GM12874 (cell line): ENCODE measurements at regions not wholly inside any gene's neighbourhood (a gene's known extent, or its start where the extent isn't known, plus 50 kb on each side); places are given as distances from the start of the nearest gene placed in this dataset.

Experiments used
- TF ChIP-seq, protein P1 (sequence below): IDR thresholded peaks from 2 replicates; pipeline ENCODE4 v1.5.1; 2011; ENCODE audit warnings: low read depth, mild to moderate bottlenecking, control low read depth, low read length, moderate library complexity; ENCODE audit not compliant: insufficient read depth

DNA sequence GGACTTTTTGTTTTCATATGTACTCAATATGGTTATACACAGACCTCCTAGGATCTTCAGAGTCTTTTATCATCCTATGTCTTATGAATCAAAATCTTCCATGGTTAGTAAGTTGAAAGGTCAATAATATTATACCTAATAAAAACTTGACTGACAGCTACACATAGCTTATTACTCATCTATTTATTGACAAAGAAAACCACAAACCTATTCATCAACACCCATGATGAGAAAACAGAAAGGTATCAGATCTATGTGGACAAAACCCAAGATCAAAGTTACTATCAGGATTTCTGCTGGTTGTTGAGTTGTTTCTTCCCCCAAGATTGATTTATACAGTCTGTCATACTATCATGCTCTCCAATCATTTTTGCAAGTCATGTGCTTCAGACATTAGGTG lies 460.1 kb upstream of the MANEA start:
- TF ChIP-seq, protein P1, sequence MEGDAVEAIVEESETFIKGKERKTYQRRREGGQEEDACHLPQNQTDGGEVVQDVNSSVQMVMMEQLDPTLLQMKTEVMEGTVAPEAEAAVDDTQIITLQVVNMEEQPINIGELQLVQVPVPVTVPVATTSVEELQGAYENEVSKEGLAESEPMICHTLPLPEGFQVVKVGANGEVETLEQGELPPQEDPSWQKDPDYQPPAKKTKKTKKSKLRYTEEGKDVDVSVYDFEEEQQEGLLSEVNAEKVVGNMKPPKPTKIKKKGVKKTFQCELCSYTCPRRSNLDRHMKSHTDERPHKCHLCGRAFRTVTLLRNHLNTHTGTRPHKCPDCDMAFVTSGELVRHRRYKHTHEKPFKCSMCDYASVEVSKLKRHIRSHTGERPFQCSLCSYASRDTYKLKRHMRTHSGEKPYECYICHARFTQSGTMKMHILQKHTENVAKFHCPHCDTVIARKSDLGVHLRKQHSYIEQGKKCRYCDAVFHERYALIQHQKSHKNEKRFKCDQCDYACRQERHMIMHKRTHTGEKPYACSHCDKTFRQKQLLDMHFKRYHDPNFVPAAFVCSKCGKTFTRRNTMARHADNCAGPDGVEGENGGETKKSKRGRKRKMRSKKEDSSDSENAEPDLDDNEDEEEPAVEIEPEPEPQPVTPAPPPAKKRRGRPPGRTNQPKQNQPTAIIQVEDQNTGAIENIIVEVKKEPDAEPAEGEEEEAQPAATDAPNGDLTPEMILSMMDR = no peak

DNA sequence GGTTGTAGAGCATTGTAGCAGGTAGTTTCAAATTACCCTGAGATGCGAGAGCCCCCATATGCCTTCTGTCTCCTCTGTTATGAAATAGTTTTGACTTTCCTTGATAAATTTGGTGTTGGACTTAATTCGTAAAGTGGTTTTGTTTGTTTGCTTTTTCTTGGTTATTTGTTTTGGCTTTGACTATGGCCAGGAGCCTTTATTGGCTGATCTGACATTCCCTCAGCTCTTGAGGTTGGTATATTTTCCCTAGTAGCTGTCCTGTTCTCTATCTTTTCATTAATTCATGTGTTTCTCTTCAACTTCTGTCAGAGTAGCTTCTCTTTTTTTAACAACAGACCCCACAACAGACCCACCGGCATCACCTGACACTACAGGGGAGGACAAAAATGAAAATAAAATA lies 457.4 kb upstream of the MANEA start:
- TF ChIP-seq, protein P1 = no peak

DNA sequence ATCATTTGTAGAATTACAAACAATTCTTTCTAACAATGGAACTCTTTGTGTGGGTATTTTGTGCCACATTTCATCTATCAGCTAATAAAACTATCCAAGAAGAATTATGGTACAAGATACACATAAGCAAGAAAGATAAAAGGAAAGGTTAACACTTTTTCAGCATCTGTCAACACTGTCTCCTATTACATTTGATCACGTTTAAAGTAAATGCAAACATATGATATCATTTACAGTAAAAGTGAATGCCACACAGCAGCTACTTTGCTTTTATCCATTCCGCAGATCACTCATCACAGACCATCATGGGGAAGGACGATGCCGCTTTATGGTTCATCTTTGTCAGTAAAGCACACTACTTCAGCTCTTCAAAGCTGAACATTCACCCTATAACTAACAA lies 456.4 kb upstream of the MANEA start:
- TF ChIP-seq, protein P1 = no peak

DNA sequence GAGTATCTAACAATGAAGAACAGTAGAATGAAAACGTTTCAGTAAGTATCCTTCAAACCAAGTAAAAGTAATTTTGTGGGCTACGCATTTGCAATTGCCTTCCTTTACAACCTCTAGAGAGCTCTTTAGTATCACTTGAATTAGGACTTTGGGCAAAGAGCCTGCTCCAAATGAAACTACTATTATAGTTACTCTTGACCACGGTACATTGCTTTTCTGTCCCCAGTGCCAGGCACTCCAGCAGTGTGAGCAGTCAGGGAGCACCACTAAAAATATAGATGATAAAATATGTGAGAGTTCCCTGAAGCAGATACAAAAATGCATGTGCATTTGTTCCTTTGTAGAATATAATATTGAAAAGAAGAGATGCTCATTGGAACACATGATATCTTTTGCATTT lies 450.1 kb upstream of the MANEA start:
- TF ChIP-seq, protein P1 = no peak

DNA sequence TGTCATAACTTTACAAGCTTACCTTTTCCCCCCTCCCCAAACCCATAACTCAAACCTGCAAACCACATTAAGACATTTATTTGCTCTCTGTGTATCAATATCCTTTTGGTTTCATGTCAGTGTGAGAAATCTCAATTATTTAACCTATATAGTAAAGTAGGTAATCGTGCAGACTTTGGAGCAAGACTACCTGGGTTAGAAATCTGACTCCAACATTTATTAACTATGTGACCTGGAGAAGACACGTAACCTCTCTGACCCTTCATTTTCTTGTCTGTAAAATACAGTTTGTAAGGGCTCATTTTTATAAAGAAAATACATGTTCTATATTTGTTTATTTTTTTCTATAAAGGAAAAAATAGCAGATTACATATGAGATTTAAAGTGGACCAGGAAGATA lies 448.9 kb upstream of the MANEA start:
- TF ChIP-seq, protein P1 = no peak

DNA sequence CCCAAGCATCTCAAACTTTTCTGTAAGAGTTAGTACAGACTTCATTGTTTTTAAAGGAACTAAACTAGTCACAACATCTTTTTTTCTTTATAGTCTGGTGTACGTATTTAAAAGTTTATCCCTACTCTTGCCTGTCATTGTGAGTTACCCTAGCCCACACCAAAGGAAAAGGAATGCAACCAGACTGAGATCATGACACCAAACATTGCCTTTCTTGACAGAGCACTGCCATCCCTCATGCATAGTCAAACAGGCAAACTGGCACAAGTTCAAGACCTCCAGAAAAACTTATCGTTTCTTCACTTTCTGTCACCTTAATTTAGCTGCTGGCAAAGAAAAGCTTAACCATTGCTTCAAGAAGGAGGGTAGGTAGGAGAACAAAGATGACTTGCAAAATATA lies 448.4 kb upstream of the MANEA start:
- TF ChIP-seq, protein P1 = no peak

DNA sequence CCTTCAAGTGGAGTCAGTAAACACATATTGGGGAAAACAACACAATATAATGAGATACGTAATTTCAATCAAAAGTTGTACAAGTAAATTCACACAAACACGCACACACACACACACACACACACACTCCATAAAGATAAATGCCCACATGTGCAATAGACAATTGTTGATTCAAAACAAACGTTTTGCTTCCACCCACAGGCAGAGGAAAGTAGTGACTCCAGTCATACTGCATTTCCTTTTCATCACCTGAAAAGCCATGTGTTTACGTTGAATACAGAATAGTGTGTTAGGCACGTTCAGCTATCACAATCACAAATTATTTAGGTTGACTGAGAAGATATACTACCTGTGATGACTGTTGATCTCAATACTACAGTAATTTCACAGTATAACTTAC lies 443.8 kb upstream of the MANEA start:
- TF ChIP-seq, protein P1 = no peak

DNA sequence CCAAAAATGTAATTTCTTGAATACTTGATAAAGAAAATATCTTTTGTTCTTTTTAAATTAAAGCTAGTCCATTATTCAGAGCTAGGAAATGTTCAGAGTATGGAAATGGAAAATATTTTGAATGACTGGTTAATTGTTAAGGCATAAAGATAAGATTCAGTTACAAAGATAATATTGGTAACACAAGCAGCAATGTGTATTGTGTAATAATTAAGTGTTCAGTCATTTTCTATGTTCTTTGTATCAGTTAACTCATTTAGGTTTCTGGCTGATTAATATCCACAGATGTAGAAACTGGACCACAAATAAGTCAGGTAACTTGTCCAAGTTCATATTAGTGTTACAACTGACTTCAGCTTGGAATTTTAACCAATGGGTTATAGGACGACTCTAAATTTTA lies 442.2 kb upstream of the MANEA start:
- TF ChIP-seq, protein P1 = no peak
